K562 (cell line): ENCODE measurements at regions not wholly inside any gene's neighbourhood (a gene's known extent, or its start where the extent isn't known, plus 50 kb on each side); places are given as distances from the start of the nearest gene placed in this dataset.

Experiments used
- ATAC-seq: fragments of 200-7000 bp; cut with Tn5 transposase; 3 replicates; pipeline ENCODE4 v1.9.1; 2020; ENCODE audit warnings: moderate library complexity
- BruUV-seq: library from RNA; stranded (reverse); fragments of 400-500 nt; replicated peaks from 2 replicates; lab custom pipeline; 2021; lab: Mats Ljungman, UMichigan
- CTCF ChIA-PET: fragments of 300-600 bp; formaldehyde crosslinking; extraction: SDS; loops from one replicate; lab custom pipeline; 2021; ENCODE audit warnings: low intra/inter-chr PET ratio; lab: Yijun Ruan, JAX
- POLR2A ChIA-PET: fragments of 300-600, 350-650 bp; sonication (Branson Sonifier 250); formaldehyde crosslinking; extraction: SDS; loops from one replicate; lab custom pipeline; 2021; ENCODE audit warnings: antibody characterized with exemption, inconsistent platforms; lab: Yijun Ruan, JAX
- DNase-seq, 4 experiments: peaks; one replicate each; pipeline versions ENCODE4 v3.0.0 to v3.0.0-alpha.2; 2011 to 2018; ENCODE audit warnings: low spot score in 3 of 4, mixed read lengths in 3 of 4; ENCODE audit errors: extremely low read depth in 1 of 4
- FAIRE-seq: peaks from 2 replicates; lab custom pipeline; 2011; peaks lifted over from hg19 to GRCh38; lab: Jason Lieb, UNC
- H2AFZ ChIP-seq: 2 replicates; pipeline ENCODE4 v1.6.0; 2011; ENCODE audit warnings: low read depth, low read length, control low read depth, inconsistent platforms
- H3K27ac ChIP-seq: fragments of 200-600 bp; 3 replicates; pipeline ENCODE4 v1.8.0; 2011; ENCODE audit warnings: low read depth, mild to moderate bottlenecking, control low read depth, inconsistent platforms, low read length, moderate library complexity, mixed read lengths; ENCODE audit errors: extremely low read depth
- H3K27me3 ChIP-seq, 2 experiments: fragments of 300-600 bp in 1 of 2; 2 replicates in 1 of 2; 3 replicates in 1 of 2; pipeline versions ENCODE4 v1.6.0 to v1.8.0; 2011; ENCODE audit warnings: inconsistent platforms in 2 of 2, low read length in 2 of 2, mild to moderate bottlenecking in 1 of 2, mixed read lengths in 1 of 2, moderate library complexity in 1 of 2; ENCODE audit not compliant: control insufficient read depth in 2 of 2, insufficient read depth in 2 of 2
- H3K36me3 ChIP-seq: fragments of 300-600 bp; 3 replicates; pipeline ENCODE4 v1.8.0; 2011; ENCODE audit warnings: mild to moderate bottlenecking, low read length, inconsistent platforms; ENCODE audit not compliant: control insufficient read depth, insufficient read depth
- H3K4me1 ChIP-seq, 2 experiments: fragments of 200-600 bp in 1 of 2; replicated peaks in 1 of 2; 2 replicates in 1 of 2; 3 replicates in 1 of 2; pipeline versions ENCODE4 v1.5.1 to v1.8.0; 2011; ENCODE audit warnings: inconsistent platforms in 2 of 2, low read length in 2 of 2, mild to moderate bottlenecking in 1 of 2, mixed read lengths in 1 of 2, moderate library complexity in 1 of 2; ENCODE audit not compliant: control insufficient read depth in 2 of 2, insufficient read depth in 2 of 2
- H3K4me2 ChIP-seq: 2 replicates; pipeline ENCODE4 v1.6.1; 2011; ENCODE audit warnings: low read length, control low read depth, inconsistent platforms, mixed read lengths; ENCODE audit not compliant: insufficient read depth
- H3K4me3 ChIP-seq: fragments of 200-600 bp; sonication (generic), shearing (Covaris generic); 2 replicates; pipeline ENCODE4 v1.5.1; 2016; ENCODE audit warnings: control low read depth, inconsistent platforms
- H3K79me2 ChIP-seq: fragments of 200-600 bp; 3 replicates; pipeline ENCODE4 v1.8.0; 2011; ENCODE audit warnings: low read length, inconsistent platforms; ENCODE audit not compliant: control insufficient read depth, insufficient read depth
- H3K9ac ChIP-seq, 2 experiments: 2 replicates each; pipeline versions ENCODE4 v1.6.0 to v1.6.1; 2011; ENCODE audit warnings: low read depth in 2 of 2, low read length in 2 of 2, control low read depth in 1 of 2, inconsistent platforms in 1 of 2, mild to moderate bottlenecking in 1 of 2, mixed read lengths in 1 of 2; ENCODE audit not compliant: insufficient read depth in 1 of 2
- H3K9me1 ChIP-seq: one replicate; pipeline ENCODE4 v1.6.0; 2011; ENCODE audit warnings: inconsistent platforms, mild to moderate bottlenecking, low read length, moderate library complexity; ENCODE audit not compliant: control insufficient read depth, insufficient read depth
- H3K9me3 ChIP-seq: replicated peaks from 2 replicates; pipeline ENCODE4 v1.5.1; 2011; ENCODE audit warnings: low read depth, low read length, inconsistent platforms; ENCODE audit not compliant: control insufficient read depth, insufficient read depth
- H4K20me1 ChIP-seq: replicated peaks from 2 replicates; pipeline ENCODE4 v1.6.1; 2011; ENCODE audit warnings: low read length, inconsistent platforms, mixed read lengths; ENCODE audit not compliant: control insufficient read depth, insufficient read depth
- FOXJ2 ChIP-seq: fragments of 200-800 bp; sonication (Bioruptor generic); IDR thresholded peaks from 2 replicates; pipeline ENCODE4 v1.6.1; 2016; ENCODE audit warnings: missing genetic modification characterization, missing compliant biosample characterization
- GATAD2A ChIP-seq: fragments of 450-650 bp; IDR thresholded peaks from 2 replicates; pipeline ENCODE4 v1.6.1; 2017
- HEY1 ChIP-seq: fragments of 250-450 bp; sonication (Bioruptor Pico); IDR thresholded peaks from 2 replicates; pipeline ENCODE4 v1.5.0; 2020; ENCODE audit warnings: mild to moderate bottlenecking, moderate library complexity, borderline replicate concordance
- LCOR ChIP-seq: sonication (generic); formaldehyde crosslinking; IDR thresholded peaks from 2 replicates; pipeline ENCODE4 v1.8.0; 2022; ENCODE audit warnings: mild to moderate bottlenecking, missing genetic modification reagents
- MECOM ChIP-seq: fragments of 250-450 bp; sonication (Bioruptor Pico); IDR thresholded peaks from 2 replicates; pipeline ENCODE4 v1.8.0; 2022; ENCODE audit warnings: inconsistent platforms
- NKRF ChIP-seq: fragments of 450-650 bp; IDR thresholded peaks from 2 replicates; pipeline ENCODE4 v1.6.1; 2016; ENCODE audit warnings: borderline replicate concordance
- RB1 ChIP-seq: fragments of 450-650 bp; IDR thresholded peaks from 2 replicates; pipeline ENCODE4 v1.6.1; 2017; ENCODE audit warnings: low read depth, mild to moderate bottlenecking
- SMARCB1 ChIP-seq: IDR thresholded peaks from 2 replicates; pipeline ENCODE4 v1.6.1; 2011; ENCODE audit warnings: improper control_type of control experiment, low read depth; ENCODE audit not compliant: insufficient read length
- SMARCC2 ChIP-seq: fragments of 450-650 bp; IDR thresholded peaks from 2 replicates; pipeline ENCODE4 v1.6.1; 2017; ENCODE audit warnings: antibody characterized with exemption, moderate library complexity, mild to moderate bottlenecking, low read depth
- SRSF3 ChIP-seq: fragments of 200-400 bp; formaldehyde crosslinking; IDR thresholded peaks from 2 replicates; pipeline ENCODE4 v1.6.1; 2016; ENCODE audit warnings: mild to moderate bottlenecking, low read length, moderate library complexity; ENCODE audit not compliant: insufficient read depth
- ZNF75A ChIP-seq: fragments of 450-650 bp; formaldehyde crosslinking; IDR thresholded peaks from 2 replicates; pipeline ENCODE4 v1.4.0; 2020; ENCODE audit warnings: mild to moderate bottlenecking
- in situ Hi-C: fragments of 300-500 bp; cut with MboI; formaldehyde crosslinking; loops from 4 replicates; pipeline ENCODE4 v1.15.0; 2018; ENCODE audit warnings: inconsistent platforms, mixed read lengths
- intact Hi-C: fragments of 100-400 bp; cut with micrococcal nuclease; formaldehyde crosslinking; loops from 2 replicates; pipeline ENCODE4 v1.14.2; 2022

GRCh38 chr4:179182741-179183140, 1740.5 kb upstream of the AGA start:
- no peaks in the 10 kb centered on the region for H3K4me1 ChIP-seq
- H3K9me3 ChIP-seq: no peaks in the 10 kb centered on the region; the same call in 1 of the 2 replicates
- ChIA-PET POLR2A (no interaction called here), CTCF (no interaction called here)
- no peaks in the 10 kb centered on the region for H3K36me3 ChIP-seq
- no peak for DNase-seq
- TF ChIP-seq LCOR (CRISPR knock-in tag) (no peak), MECOM (CRISPR knock-in tag) (no peak), SMARCB1 (no peak), NKRF (no peak), ZNF75A (CRISPR knock-in tag) (no peak), HEY1 (CRISPR knock-in tag) (no peak), RB1 (no peak), SMARCC2 (no peak), GATAD2A (no peak), FOXJ2 (no peak), SRSF3 (no peak)
- TF ChIP-seq, all 486 proteins: peak for 0
- intact Hi-C loops: no loop called here
- H3K9me1 ChIP-seq: no peaks in the 10 kb centered on the region
- no peaks in the 10 kb centered on the region for H4K20me1 ChIP-seq
- BruUV-seq: no TSS peak
- in situ Hi-C loops: no loop called here
- FAIRE-seq (no peak), ATAC-seq (no peak)
- H2AFZ ChIP-seq: no peak overlapping the region
- H3K4me2 ChIP-seq: no peak overlapping the region
- no peak overlapping the region for H3K27ac ChIP-seq
- no peak overlapping the region for H3K9ac ChIP-seq
- H3K4me3 ChIP-seq: no peak overlapping the region
- no peaks in the 10 kb centered on the region for H3K79me2 ChIP-seq
- H3K27me3 ChIP-seq: no peaks in the 10 kb centered on the region
